Activated CD8-positive, alpha-beta memory T cell treated with anti-CD3 and anti-CD28 coated beads for 4 hours (primary cell): ENCODE measurements at regions not wholly inside any gene's neighbourhood (a gene's known extent, or its start where the extent isn't known, plus 50 kb on each side); places are given as distances from the start of the nearest gene placed in this dataset.

Source experiments
- DNase-seq, 2 donors: peaks; one replicate each; pipeline ENCODE4 v3.0.0-alpha.2; 2020; ENCODE audit warnings: low read depth in 2 of 2

- no peak for DNase-seq
Observed at GRCh38 chr6:120103618-120104017, 754.1 kb upstream of the MAN1A1 start.

GRCh38 chr6:120096696-120097260 is 747.2 kb upstream of the MAN1A1 start:
- no peak for DNase-seq

GRCh38 chr6:120083186-120083585 is 733.6 kb upstream of the MAN1A1 start:
- DNase-seq, result no peak

GRCh38 chr6:120077489-120077888 is 727.9 kb upstream of the MAN1A1 start:
- DNase-seq, result no peak

GRCh38 chr6:120058410-120058809 is 708.8 kb upstream of the MAN1A1 start:
- no peak for DNase-seq

GRCh38 chr6:120056085-120056484 is 706.5 kb upstream of the MAN1A1 start:
- DNase-seq, result no peak

- DNase-seq, result no peak
Observed at GRCh38 chr6:120055071-120055470, 705.5 kb upstream of the MAN1A1 start.

- no peak for DNase-seq
Observed at GRCh38 chr6:120039664-120040063, 690.1 kb upstream of the MAN1A1 start.

- DNase-seq, result no peak
Observed at GRCh38 chr6:120031837-120032236, 682.3 kb upstream of the MAN1A1 start.

- no peak for DNase-seq
Observed at GRCh38 chr6:120026791-120027190, 677.2 kb upstream of the MAN1A1 start.

GRCh38 chr6:120010075-120010474 is 660.5 kb upstream of the MAN1A1 start:
- no peak for DNase-seq

GRCh38 chr6:120005292-120005976 is 655.9 kb upstream of the MAN1A1 start:
- no peak for DNase-seq

GRCh38 chr6:119986934-119987549 is 637.5 kb upstream of the MAN1A1 start:
- DNase-seq, result no peak

- DNase-seq, result no peak
Observed at GRCh38 chr6:119985952-119986736, 636.6 kb upstream of the MAN1A1 start.

- no peak for DNase-seq
Observed at GRCh38 chr6:119980802-119981201, 631.2 kb upstream of the MAN1A1 start.

- no peak for DNase-seq
Observed at GRCh38 chr6:119979862-119980261, 630.3 kb upstream of the MAN1A1 start.

GRCh38 chr6:119978274-119978889 is 628.8 kb upstream of the MAN1A1 start:
- no peak for DNase-seq

GRCh38 chr6:119974430-119975159 is 625.0 kb upstream of the MAN1A1 start:
- no peak for DNase-seq

GRCh38 chr6:119966484-119966883 is 616.9 kb upstream of the MAN1A1 start:
- DNase-seq, result no peak

GRCh38 chr6:119965900-119966299 is 616.3 kb upstream of the MAN1A1 start:
- no peak for DNase-seq

- no peak for DNase-seq
Observed at GRCh38 chr6:119965008-119965407, 615.4 kb upstream of the MAN1A1 start.
